HG02852 (cell line): ENCODE measurements at regions not wholly inside any gene's neighbourhood (a gene's known extent, or its start where the extent isn't known, plus 50 kb on each side); places are given as distances from the start of the nearest gene placed in this dataset.

ENCODE experiments used
- ATAC-seq: cut with Tn5 transposase; IDR thresholded peaks from one replicate; pipeline ENCODE4 v1.9.1; 2021; ENCODE audit warnings: mild to moderate bottlenecking, moderate library complexity; ENCODE audit not compliant: unreplicated experiment

DNA sequence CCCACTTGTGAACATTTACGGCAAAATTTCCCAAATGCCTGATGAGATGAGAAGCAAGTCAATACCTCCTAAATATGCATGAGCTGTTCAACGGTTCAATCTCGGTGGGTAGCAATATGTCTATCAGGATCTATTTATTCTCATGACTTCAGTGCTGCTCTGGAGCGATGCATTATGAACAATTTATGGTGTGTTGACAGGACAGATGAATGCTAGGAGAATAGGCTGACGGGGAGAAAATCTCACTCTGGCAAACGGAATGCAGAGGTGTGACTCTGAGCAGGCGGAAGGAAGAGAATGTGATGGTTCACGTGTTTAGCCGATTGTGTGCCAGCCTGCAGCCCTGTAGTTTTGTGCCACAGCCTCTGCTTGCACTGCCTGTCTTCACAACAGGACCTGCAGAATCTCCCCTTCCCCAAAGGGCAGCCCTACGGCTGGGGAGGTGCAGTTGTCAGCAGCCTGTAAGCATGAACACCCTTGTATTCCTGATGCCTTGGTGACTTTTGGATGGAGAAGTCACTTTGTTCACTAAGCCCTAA, 345.2 kb downstream of the PHKB start:
- ATAC-seq: no peak

DNA sequence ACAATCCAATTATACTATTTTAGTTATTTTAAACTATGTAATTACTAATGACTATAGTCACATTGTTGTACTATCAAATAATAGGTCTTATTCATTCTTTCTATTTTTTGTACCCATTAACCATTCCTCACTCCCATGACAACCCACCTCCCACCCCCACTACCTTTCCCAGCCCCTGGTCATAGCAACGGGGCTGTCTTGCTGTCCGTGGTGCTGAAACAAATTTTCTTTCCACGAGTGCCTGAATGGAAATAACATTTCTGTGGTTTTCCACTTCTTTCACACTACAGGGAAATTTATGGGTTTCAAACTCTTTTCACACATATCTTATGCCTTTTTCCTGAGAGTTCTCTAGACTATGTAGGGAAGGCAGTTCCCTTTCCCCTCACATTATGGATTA, 326.6 kb downstream of the PHKB start:
- ATAC-seq: no peak

- no peak for ATAC-seq
Observed at GRCh38 chr16:47781673-47782072, 320.5 kb downstream of the PHKB start.

GRCh38 chr16:47780213-47780875, 319.2 kb downstream of the PHKB start:
- ATAC-seq: no peak

DNA sequence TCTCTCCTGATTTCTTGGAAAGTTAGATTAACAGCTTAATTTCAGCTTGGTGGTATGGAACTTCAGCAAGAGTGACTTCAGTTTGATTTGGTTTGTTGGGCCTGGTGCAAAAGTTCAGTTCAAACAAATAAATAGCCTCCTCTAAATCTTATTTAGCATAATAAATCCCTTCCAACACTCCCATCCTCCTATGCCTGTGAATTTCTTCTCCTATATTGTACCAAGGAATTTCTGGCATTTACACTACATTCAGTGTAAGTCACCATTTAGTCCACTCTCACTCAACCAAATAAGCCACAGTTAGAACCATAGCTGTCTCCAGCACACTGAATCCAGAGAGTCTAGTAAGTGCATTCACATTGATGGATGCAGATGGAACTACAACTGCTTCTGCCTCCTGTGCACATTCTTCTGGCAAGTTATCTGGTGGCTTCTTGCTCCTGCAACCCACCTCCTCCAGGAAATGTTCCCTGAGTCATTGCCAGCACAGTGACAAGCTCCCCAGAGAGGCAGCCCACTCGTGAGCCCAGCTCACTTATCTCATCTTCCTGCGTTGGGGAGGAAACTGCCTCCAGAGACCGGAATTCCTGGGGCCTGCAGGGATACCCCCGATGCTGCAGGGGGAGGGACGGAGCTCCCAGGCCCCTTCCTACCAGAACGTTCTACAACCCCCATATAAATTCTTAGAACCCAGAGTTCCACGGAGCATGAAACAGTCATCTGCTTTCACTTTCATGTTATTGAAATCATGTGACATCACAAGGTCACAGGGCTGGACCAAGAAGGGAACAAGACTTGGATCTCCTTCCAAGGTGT, 318.3 kb downstream of the PHKB start:
- ATAC-seq: peak; percentile 70

DNA sequence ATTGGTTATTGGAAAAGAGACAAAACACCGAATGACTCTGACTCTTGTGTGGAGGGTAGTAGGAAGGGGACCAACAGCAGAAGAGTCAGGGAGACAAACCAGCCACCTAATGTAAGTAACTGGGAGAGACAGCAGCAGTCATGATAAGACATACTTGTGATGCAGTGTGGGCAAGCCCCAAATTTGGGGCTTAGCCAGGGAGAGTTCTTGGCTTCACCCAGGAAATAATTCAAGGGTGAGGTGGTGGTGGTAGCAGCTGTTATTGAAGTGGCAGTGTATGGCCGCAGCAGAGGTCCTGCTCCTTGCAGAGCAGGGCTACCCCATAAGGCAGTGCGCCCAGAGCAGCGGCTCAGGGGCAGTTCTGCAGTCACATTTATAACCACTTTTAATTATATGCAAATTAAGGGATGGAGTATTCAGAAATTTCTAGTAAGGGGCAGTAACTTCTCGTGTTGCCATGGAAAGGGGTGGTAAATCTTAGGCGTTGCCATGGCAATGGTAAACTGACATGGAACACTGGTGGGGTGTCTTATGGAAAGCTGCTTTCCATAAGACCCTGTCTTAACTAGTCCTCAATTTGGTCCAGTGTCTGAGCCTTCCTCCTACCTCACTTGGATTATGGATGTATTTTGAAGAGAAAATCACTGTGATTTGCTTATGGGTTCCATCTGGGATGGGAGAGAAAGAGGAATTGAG, 317.1 kb downstream of the PHKB start:
- no peak for ATAC-seq

DNA sequence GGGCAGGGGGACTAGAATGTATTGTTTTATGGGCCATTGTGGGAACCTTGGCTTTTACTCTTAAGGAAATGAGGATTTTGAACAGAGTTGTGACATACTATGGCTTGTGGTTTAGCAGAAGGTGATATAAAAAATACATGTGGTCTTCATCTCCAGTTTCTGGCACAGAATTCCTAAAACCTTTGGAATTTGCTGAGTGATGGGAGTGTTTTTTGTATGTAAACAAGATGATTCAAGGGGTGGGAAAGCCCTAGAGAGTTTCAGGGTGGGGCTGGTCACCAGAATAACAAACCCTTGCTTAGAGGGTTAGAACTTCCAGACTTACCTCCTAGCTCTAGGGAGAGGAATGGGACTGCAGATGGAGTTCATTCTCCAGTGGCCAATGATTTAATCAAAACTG, 316.1 kb downstream of the PHKB start:
- no peak for ATAC-seq

GRCh38 chr16:47774661-47775060, 313.5 kb downstream of the PHKB start:
- ATAC-seq: no peak

DNA sequence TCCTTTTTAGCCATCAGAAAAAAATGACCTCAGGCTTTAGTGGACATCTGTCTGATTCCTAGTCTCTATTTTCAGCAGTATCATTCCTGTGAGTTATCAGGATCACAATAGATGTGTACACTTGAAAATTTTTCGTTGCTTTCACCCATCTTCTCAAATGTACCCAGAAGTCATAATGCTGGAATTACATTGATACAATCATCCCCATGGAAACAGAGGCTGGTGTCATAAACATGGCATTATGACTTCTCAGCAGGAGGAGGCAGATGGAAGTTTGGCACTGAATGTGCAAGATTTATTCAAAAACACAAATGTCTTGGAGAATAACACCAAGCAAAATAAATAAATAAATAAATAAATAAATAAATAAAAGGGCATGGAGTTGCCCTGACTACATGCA, 292.5 kb downstream of the PHKB start:
- no peak for ATAC-seq
